ENCODE measurements at regions not wholly inside any gene's neighbourhood (a gene's known extent, or its start where the extent isn't known, plus 50 kb on each side); places are given as distances from the start of the nearest gene placed in this dataset.

DNA sequence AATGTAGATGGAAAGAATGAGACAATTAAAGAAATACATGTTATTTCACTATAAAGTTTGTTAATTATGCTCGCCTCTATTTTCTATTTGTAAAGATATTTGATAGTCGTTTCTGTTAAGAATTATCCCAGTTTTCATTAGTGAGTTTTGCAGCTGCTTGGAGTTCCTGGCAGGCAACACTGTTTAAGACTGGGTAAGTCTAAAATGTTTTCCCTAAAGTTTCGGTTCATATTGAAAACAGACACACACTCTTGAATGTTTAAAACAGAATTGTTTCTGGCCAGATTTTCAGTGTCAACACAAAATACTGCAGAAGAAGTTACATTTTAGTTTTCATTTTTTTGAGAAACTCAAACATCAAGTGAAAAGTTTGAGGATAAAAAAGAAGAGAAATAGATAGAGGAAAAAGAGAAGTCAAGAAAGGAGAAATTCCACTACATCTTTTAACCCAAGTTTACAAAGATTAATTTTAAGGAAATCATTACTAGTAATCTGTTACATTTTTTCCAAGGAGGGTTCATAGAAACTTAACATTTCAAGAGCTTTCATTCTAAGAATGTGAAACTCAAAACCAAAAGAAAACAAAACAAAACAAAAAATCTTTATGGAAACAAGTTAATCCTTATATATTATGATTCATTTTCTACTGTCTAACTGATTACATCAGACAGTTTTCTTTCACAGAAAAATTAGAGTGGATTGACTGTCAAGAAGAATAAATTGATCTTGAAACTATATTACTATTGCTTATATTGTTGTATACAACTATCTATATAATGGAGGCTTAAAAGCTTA lies 305.5 kb downstream of the FAT4 start:
- no peak for DNase-seq (ENCODE audit: low spot score)
- H3K27ac ChIP-seq: no peak overlapping the region
- POLR2A ChIA-PET (ENCODE audit: low non-redundant PET): no interaction called here
- CTCF ChIA-PET: interaction anchor here (0.6 to 1.2 kb wide), 2 partner anchors 14 to 45 kb away, joined by 3 read pairs; no protein-coding TSS in a partner anchor
- TF ChIP-seq, protein P1, sequence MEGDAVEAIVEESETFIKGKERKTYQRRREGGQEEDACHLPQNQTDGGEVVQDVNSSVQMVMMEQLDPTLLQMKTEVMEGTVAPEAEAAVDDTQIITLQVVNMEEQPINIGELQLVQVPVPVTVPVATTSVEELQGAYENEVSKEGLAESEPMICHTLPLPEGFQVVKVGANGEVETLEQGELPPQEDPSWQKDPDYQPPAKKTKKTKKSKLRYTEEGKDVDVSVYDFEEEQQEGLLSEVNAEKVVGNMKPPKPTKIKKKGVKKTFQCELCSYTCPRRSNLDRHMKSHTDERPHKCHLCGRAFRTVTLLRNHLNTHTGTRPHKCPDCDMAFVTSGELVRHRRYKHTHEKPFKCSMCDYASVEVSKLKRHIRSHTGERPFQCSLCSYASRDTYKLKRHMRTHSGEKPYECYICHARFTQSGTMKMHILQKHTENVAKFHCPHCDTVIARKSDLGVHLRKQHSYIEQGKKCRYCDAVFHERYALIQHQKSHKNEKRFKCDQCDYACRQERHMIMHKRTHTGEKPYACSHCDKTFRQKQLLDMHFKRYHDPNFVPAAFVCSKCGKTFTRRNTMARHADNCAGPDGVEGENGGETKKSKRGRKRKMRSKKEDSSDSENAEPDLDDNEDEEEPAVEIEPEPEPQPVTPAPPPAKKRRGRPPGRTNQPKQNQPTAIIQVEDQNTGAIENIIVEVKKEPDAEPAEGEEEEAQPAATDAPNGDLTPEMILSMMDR (conservative IDR thresholded peaks at IDR 0.05; ENCODE audit: low read depth): no peak

DNA sequence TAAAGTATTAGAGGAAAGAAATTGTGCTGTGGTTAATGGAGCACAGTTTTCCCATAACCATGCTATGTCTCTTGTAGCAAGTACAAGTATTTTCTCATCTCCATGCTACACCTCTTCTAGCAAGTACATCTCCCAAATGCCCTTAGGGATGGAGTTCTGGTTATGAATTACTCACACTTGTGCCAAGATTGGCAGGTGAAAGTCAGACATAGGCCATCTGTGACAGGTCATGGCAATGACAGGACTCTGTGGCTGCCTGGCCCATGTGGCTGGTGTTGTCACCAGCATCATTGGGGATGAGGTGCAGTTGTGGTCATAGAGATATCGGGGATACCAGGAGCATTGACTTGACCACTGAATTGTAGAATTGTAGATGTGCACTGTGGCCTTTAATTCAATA lies 310.2 kb downstream of the FAT4 start:
- no peak for DNase-seq (ENCODE audit: low spot score)
- TF ChIP-seq, protein P1 (conservative IDR thresholded peaks at IDR 0.05; ENCODE audit: low read depth): no peak
- H3K27ac ChIP-seq: no peak overlapping the region
- ChIA-PET CTCF (no interaction called here), POLR2A (ENCODE audit: low non-redundant PET) (no interaction called here)

DNA sequence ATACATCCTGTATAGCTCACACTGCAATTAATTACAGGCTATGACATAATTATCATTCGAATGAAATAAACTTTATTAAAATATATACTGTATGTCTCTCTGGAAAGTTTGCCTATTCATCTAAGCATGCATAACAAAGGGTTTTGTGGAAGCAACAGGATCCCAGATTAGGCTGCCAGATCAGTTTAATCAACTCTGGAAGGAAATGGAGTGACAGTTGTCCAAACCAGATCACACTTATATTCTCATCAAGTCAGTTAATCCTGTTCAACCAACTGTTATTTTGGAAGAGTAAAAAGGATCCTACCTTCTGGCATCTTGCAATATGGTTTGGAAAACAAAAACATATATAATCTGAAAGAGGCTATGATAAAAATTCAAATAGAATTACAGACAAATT lies 312.2 kb downstream of the FAT4 start:
- CTCF ChIA-PET: interaction anchor here (0.5 kb wide), 1 partner anchor 29 kb away, joined by 4 read pairs; no protein-coding TSS in a partner anchor
- TF ChIP-seq, protein P1 (conservative IDR thresholded peaks at IDR 0.05; ENCODE audit: low read depth): no peak
- POLR2A ChIA-PET (ENCODE audit: low non-redundant PET): no interaction called here
- DNase-seq (ENCODE audit: low spot score): no peak
- no peak overlapping the region for H3K27ac ChIP-seq

DNA sequence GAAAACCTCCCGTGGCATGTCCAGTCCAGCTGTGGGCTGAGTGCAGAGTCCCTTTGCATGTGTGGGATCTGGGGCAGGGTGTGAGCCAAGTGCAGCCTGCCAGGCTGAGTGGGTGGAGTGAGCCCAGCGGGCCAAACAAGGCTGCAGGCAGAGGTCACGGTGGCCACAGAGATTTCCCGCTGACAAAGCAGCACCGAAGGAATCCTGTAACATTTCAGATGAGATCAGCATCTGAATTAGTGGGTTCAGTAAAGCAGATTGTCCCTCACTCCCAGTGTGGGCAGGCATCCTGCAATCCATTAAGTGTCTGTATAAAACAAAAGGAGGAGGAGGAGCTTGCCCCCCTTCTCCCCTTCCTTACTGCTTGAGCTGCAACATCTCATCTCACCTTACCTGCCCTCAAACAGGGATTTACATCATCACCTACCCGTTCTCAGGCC lies 324.4 kb downstream of the FAT4 start:
- TF ChIP-seq, protein P1 (conservative IDR thresholded peaks at IDR 0.05; ENCODE audit: low read depth): no peak
- CTCF ChIA-PET: no interaction called here
- POLR2A ChIA-PET (ENCODE audit: low non-redundant PET): no interaction called here
- H3K27ac ChIP-seq: no peak overlapping the region
- no peak for DNase-seq (ENCODE audit: low spot score)

DNA sequence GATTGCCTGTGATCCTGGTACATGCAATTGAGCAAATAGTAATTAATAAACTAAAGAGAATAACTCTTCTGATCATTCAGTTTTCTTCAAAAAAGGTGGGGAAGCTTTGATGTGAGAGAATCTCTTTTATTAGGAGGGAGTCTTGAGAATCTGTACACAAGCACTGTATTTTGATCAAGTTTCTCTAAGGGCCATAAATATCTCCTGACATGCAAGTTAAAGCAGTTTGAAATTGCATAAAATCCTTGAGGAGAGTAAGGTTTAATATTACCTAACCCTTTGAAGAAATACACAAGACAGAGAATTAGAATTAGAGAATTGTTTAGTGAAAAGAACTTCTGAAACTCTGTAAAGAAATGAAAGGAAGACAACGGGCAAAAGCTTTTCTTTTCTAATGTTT lies 326.9 kb downstream of the FAT4 start:
- POLR2A ChIA-PET (ENCODE audit: low non-redundant PET): no interaction called here

DNA sequence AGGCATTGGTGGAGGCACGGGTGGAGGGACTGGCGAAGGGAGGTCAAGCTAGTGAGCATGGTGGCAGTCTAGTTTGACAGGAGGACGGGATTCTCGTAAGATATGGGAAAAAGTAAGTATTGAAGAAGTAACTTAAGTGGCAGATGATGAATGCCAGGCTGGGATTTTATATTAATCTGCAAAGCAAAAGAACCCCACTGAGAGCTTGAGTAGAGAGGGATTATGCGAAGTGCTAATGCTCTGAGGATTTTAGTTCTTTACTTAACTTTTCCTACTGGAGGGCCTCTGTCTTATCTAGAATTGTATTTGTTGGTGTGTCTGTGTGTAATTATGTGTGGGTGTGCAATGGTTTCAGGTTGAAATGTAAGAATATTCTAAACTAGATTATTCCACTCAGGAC lies 327.9 kb downstream of the FAT4 start:
- TF ChIP-seq, protein P1 (conservative IDR thresholded peaks at IDR 0.05; ENCODE audit: low read depth): no peak
- CTCF ChIA-PET: no interaction called here
- H3K27ac ChIP-seq: no peak overlapping the region
- POLR2A ChIA-PET (ENCODE audit: low non-redundant PET): no interaction called here
- no peak for DNase-seq (ENCODE audit: low spot score)

More for the DNA sequence above, 326.9 kb downstream of the FAT4 start:
- DNase-seq (ENCODE audit: low spot score): no peak
- H3K27ac ChIP-seq: no peak overlapping the region
- TF ChIP-seq, protein P1 (conservative IDR thresholded peaks at IDR 0.05; ENCODE audit: low read depth): no peak
- CTCF ChIA-PET: no interaction called here

Measured in RWPE1 (cell line).